Renal cortical epithelial cell (primary cell): ENCODE measurements at regions not wholly inside any gene's neighbourhood (a gene's known extent, or its start where the extent isn't known, plus 50 kb on each side); places are given as distances from the start of the nearest gene placed in this dataset.
"Not testable (repeated sequence)": the region's sequence is repeated elsewhere in the genome, so short reads cannot be mapped to it uniquely, and the experiment has no call there.

Experiments used
- DNase-seq: peaks from one replicate; pipeline ENCODE4 v3.0.0-alpha.2; 2011; ENCODE audit warnings: low read depth

- no peak for DNase-seq
These were observed 99.6 kb upstream of the FRMD4B start for GRCh38 chr3:69485489-69485888.

DNA sequence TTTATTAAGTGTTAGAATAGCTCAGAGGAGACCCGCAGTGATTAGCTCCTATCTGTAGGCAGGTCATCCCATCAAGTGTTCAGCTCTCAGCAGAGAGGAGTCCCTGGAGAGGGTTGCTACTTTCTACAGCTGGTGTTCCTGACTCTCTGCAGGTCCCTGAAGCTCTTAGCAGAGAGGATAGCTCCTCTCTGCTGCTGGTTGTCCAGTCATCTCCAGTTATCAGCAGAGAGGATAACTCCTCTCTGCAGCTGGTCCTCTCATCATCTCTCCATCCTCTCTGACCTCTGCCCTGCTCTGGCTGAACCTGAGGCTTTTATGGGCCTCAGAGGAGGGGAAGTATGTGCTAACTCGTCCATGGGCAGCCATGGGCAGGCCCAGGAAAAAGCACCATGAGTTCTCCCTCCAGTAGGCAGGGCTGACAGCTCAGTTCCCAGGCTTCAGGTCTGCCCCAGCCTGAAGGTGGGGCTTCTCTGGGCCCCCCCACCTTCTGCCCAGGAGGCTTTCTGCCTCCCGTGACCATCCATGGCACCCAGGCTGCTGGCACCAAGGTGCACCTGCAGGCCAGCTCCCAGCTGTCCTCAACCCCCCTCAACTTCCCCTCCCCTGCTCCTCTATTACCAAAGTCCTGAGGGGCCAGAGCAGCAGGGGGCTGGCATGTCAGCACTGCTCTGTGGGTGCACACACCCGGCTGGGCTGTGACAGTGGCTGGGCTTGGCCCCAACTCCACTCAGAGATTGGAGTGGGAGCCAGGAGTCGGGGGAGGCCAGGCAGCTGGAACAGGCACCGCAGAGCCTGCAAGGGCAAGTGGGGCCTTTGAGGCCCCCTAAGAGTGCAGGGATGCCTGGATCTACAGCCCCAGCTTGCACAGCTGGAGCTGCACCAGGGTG lies 98.9 kb upstream of the FRMD4B start:
- no peak for DNase-seq

GRCh38 chr3:69483449-69483848 lies 97.6 kb upstream of the FRMD4B start:
- DNase-seq = no peak

DNA sequence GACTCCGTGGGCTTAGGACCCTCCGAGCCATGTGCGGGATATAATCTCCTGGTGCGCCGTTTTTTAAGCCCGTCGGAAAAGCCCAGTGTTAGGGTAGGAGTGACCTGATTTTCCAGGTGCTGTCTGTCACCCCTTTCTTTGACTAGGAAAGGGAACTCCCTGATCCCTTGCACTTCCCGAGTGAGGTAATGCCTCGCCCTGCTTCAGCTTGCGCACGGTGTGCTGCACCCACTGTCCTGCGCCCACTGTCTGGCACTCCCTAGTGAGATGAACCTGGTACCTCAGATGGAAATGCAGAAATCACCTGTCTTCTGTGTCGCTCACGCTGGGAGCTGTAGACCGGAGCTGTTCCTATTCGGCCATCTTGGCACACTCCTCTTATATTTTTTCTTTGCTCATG lies 95.1 kb upstream of the FRMD4B start:
- DNase-seq = not testable (repeated sequence)

DNA sequence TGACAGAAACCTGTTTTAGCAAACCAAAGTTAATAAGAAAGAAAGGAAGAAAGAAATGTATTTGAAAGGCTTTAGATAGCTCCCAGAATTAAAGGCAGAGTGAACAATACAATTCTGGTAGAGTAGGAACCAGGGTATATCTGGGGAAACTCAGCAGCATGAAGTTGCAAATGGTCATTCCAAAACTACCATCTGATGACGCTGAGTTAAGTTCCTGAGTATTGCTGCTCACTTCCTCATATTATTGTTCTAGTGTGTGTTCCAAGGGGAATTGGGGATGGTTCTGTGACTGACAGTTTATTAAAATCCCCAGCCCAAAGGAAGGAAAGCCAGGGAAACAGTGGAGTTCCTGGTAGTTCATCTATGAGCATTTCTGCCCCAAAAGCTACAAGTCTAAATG lies 88.3 kb upstream of the FRMD4B start:
- no peak for DNase-seq

DNA sequence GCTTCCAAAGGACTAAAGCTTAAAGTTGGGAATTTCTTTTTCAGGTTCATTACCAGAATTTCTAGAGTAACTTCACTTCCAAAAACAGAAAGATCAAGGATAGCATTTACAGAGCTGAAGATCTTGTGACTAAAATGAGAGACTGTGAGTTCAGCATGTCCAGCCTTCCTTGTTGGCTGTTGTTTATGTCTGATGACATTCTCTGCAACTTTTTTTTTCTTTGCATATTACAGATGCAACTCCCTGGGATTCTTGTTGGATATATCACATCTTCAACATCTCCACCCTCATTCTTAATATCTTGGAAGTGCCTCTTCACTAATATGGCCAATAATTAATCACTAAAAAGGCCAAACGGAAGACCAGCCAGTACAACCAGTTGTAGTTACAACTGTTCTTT lies 86.2 kb upstream of the FRMD4B start:
- no peak for DNase-seq

GRCh38 chr3:69463531-69463930 lies 77.6 kb upstream of the FRMD4B start:
- DNase-seq = no peak

- DNase-seq = no peak
These were observed 76.9 kb upstream of the FRMD4B start for GRCh38 chr3:69462826-69463100.

GRCh38 chr3:69462022-69462825 lies 76.3 kb upstream of the FRMD4B start:
- DNase-seq = no peak

DNA sequence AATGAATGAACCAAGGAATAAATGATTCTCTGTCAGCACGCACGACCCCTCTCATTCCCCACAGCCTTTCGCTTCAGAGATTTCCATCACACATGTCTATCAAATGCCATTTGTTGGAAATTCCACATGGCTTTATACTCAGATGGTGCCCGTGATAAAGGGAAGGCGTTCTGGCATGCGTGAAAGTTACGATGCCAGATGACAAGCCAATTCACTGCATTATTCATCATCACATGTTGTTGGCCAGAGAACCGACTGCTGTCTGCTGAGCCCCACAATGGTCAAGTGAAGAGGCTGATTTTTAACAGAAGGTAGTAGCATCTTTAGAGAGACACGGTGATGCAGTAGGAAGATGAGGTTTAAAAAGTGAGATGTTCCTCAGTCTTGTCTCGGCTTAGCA lies 74.1 kb upstream of the FRMD4B start:
- DNase-seq = no peak

GRCh38 chr3:69458803-69459365 lies 73.0 kb upstream of the FRMD4B start:
- peak; percentile 66 for DNase-seq

GRCh38 chr3:69456631-69457030 lies 70.7 kb upstream of the FRMD4B start:
- no peak for DNase-seq

- DNase-seq = no peak
These were observed 68.4 kb upstream of the FRMD4B start for GRCh38 chr3:69454204-69454787.

DNA sequence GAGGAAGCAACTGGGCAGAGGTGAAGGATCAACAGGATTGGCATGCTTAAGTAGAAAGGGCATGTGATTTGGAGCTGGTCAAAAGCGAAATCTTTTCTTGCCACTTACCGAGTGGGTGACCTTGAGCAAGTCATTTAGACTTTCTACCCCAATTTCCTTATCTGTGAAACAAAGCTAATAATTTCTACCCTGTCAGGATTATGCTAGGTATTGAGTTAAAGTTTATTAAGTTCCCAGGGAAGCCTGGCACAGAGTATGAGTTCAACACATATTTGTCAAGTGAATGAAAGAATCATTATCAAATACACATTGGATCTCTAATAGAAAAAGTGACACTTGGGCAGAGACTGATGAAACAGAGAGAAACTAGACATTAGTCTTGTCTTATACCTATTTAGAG lies 66.4 kb upstream of the FRMD4B start:
- no peak for DNase-seq

- DNase-seq = no peak
These were observed 65.7 kb upstream of the FRMD4B start for GRCh38 chr3:69451594-69451993.

- no peak for DNase-seq
These were observed 63.0 kb upstream of the FRMD4B start for GRCh38 chr3:69448877-69449276.

DNA sequence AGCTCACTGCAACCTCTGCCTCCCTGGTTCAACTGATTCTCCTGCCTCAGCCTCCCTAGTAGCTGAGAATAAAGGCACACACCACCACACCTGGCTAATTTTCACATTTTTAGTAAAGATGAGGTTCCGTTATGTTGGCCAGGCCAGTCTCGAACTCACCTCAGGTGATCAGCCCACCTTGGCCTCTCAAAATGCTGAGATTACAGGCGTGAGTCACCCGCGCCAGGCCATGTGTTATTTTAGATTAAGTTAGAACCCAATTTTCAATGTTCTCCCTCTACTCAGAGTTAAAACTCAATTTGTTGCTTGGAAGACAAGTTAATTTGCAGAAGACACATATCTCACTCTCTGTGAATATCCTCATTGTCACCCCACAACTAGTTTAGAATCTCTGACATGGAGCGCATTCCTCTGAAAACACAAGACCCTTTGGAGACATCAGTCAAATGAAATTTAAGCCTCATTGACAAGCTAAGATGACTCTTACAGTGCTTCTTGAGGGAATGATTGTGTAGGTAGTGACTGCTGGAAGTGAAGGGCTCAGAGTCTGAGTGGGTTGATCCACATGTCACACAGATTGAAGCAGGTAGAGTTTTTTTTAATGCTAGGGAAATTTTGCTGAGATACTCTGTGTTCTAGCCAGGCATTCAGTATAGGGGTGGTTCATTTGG lies 60.6 kb upstream of the FRMD4B start:
- no peak for DNase-seq

GRCh38 chr3:69445498-69445897 lies 59.6 kb upstream of the FRMD4B start:
- no peak for DNase-seq

GRCh38 chr3:69445024-69445423 lies 59.1 kb upstream of the FRMD4B start:
- no peak for DNase-seq

DNA sequence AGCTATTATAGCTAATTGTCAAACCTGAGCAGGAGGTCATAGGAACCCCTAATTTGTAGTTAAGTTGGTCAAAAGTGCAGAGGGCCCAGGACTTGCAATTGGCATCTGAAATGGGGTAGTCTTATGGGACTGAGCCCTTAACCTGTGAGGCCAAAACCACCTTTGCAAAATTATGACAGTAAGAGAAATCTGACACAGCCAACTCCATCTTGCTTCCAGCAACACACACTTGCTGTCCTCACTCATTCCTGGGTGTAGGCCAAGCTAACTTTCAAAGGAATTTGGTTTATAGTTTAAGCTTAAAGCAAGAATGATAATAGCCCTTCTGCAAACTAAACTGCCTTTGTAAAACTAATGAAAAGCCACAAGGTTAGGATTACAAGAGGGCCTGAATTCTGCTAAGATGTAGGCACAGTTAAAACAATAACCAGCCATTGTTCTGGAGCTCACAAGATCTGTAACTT lies 57.6 kb upstream of the FRMD4B start:
- peak; percentile 90 for DNase-seq

GRCh38 chr3:69442771-69443311 lies 57.0 kb upstream of the FRMD4B start:
- DNase-seq = peak; percentile 84

DNA sequence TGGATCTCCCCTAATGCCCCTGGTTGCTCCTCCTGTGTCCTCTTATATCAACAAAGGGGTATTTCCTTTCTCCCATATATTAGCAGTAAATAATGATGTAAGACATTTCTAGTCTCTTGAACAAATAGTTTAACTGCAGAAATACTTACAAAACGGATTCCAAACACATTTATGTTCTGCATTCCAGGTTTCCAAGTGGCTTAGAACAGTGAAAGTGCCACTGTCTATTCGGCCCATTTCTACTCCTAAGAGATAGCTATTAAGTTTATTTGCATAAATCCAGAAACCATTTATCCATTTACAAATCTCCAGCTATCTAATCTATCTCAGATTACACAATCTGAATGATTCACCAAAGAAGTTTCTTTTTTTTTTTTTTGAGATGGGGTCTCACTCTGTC lies 55.8 kb upstream of the FRMD4B start:
- peak; percentile 51 for DNase-seq
